Glutamatergic neuron (in vitro differentiated cells): ENCODE measurements at regions not wholly inside any gene's neighbourhood (a gene's known extent, or its start where the extent isn't known, plus 50 kb on each side); places are given as distances from the start of the nearest gene placed in this dataset.

Experiments used
- DNase-seq: peaks from one replicate; pipeline ENCODE4 v3.0.0; 2022
- H3K27ac Mint-ChIP-seq: one replicate; pipeline ENCODE4 v1.8.0; 2020; ENCODE audit warnings: mild to moderate bottlenecking, mixed read lengths, inconsistent platforms; ENCODE audit not compliant: unreplicated experiment
- H3K27me3 Mint-ChIP-seq: one replicate; pipeline ENCODE4 v1.8.0; 2020; ENCODE audit warnings: mild to moderate bottlenecking, moderate library complexity, mixed read lengths, inconsistent platforms; ENCODE audit not compliant: unreplicated experiment
- H3K36me3 Mint-ChIP-seq: one replicate; pipeline ENCODE4 v1.8.0; 2020; ENCODE audit warnings: mild to moderate bottlenecking, mixed read lengths, inconsistent platforms; ENCODE audit not compliant: unreplicated experiment
- H3K4me1 Mint-ChIP-seq: one replicate; pipeline ENCODE4 v1.8.0; 2020; ENCODE audit warnings: mild to moderate bottlenecking, low read depth, mixed read lengths, inconsistent platforms; ENCODE audit not compliant: unreplicated experiment
- H3K4me3 Mint-ChIP-seq: one replicate; pipeline ENCODE4 v1.8.0; 2020; ENCODE audit warnings: mild to moderate bottlenecking, mixed read lengths, inconsistent platforms; ENCODE audit not compliant: unreplicated experiment
- H3K9me3 Mint-ChIP-seq: one replicate; pipeline ENCODE4 v1.8.0; 2020; ENCODE audit warnings: mild to moderate bottlenecking, moderate library complexity, mixed read lengths, inconsistent platforms; ENCODE audit not compliant: unreplicated experiment
- CTCF ChIP-seq: fragments of 200-600 bp; sonication (generic); IDR thresholded peaks from one replicate; pipeline ENCODE4 v1.5.0; 2021; ENCODE audit not compliant: partially characterized antibody, unreplicated experiment

- no peak for DNase-seq
These were observed 246.3 kb downstream of the SUCLG1 start for GRCh38 chr2:84212611-84213314.

GRCh38 chr2:84209941-84210340, 249.1 kb downstream of the SUCLG1 start:
- H3K4me3 Mint-ChIP-seq, result no peak overlapping the region
- peaks cover 2% of the 10 kb centered on the region for H3K4me1 Mint-ChIP-seq
- DNase-seq, result no peak
- no peaks in the 10 kb centered on the region for H3K9me3 Mint-ChIP-seq
- H3K27ac Mint-ChIP-seq, result no peak overlapping the region
- no peaks in the 10 kb centered on the region for H3K27me3 Mint-ChIP-seq
- H3K36me3 Mint-ChIP-seq, result no peaks in the 10 kb centered on the region
- TF ChIP-seq CTCF, result no peak

More at GRCh38 chr2:84212611-84213314, 246.3 kb downstream of the SUCLG1 start:
- no peak for TF ChIP-seq CTCF
- no peaks in the 10 kb centered on the region for H3K36me3 Mint-ChIP-seq
- H3K4me3 Mint-ChIP-seq, result no peak overlapping the region
- H3K27ac Mint-ChIP-seq, result no peak overlapping the region
- no peaks in the 10 kb centered on the region for H3K27me3 Mint-ChIP-seq
- no peaks in the 10 kb centered on the region for H3K9me3 Mint-ChIP-seq
- peaks cover 2% of the 10 kb centered on the region for H3K4me1 Mint-ChIP-seq

GRCh38 chr2:84204995-84205394, 254.1 kb downstream of the SUCLG1 start:
- DNase-seq, result no peak
- Mint-ChIP-seq H3K9me3 (no peaks in the 10 kb centered on the region), H3K36me3 (peaks cover 1% of the 10 kb centered on the region), H3K4me1 (no peaks in the 10 kb centered on the region), H3K4me3 (no peak overlapping the region), H3K27ac (no peak overlapping the region), H3K27me3 (no peaks in the 10 kb centered on the region)
- no peak for TF ChIP-seq CTCF

GRCh38 chr2:84202166-84202565, 256.9 kb downstream of the SUCLG1 start:
- Mint-ChIP-seq H3K27ac (no peak overlapping the region), H3K36me3 (peaks cover 4% of the 10 kb centered on the region), H3K4me3 (no peak overlapping the region), H3K9me3 (no peaks in the 10 kb centered on the region), H3K27me3 (no peaks in the 10 kb centered on the region), H3K4me1 (no peaks in the 10 kb centered on the region)
- no peak for TF ChIP-seq CTCF
- no peak for DNase-seq

GRCh38 chr2:84201158-84201557, 257.9 kb downstream of the SUCLG1 start:
- Mint-ChIP-seq H3K27ac (no peak overlapping the region), H3K4me3 (no peak overlapping the region), H3K27me3 (no peaks in the 10 kb centered on the region), H3K36me3 (peaks cover 4% of the 10 kb centered on the region), H3K9me3 (no peaks in the 10 kb centered on the region), H3K4me1 (no peaks in the 10 kb centered on the region)
- no peak for DNase-seq
- no peak for TF ChIP-seq CTCF
